Memory B cell (primary cell): ENCODE measurements at regions not wholly inside any gene's neighbourhood (a gene's known extent, or its start where the extent isn't known, plus 50 kb on each side); places are given as distances from the start of the nearest gene placed in this dataset.

Experiments
- ATAC-seq: fragments of 150-1000 bp; cut with Tn5 transposase; 2 replicates; pipeline ENCODE4 v1.10.0; 2021; ENCODE audit warnings: low read depth, mild to moderate bottlenecking, moderate library complexity
- DNase-seq, 2 donors: peaks; one replicate each; pipeline ENCODE4 v3.0.0; 2022; ENCODE audit warnings: low spot score in 2 of 2
- H3K27ac Mint-ChIP-seq: one replicate; pipeline ENCODE4 v1.8.0; 2022; ENCODE audit warnings: mild to moderate bottlenecking, moderate library complexity, mixed read lengths
- H3K27me3 Mint-ChIP-seq: one replicate; pipeline ENCODE4 v1.8.0; 2022; ENCODE audit warnings: mixed read lengths
- H3K36me3 Mint-ChIP-seq: one replicate; pipeline ENCODE4 v1.8.0; 2022; ENCODE audit warnings: mild to moderate bottlenecking, mixed read lengths
- H3K4me1 Mint-ChIP-seq: one replicate; pipeline ENCODE4 v1.8.0; 2022; ENCODE audit warnings: mixed read lengths
- H3K4me3 Mint-ChIP-seq: one replicate; pipeline ENCODE4 v1.8.0; 2022; ENCODE audit warnings: mild to moderate bottlenecking, moderate library complexity, mixed read lengths
- H3K9me3 Mint-ChIP-seq: one replicate; pipeline ENCODE4 v1.8.0; 2022; ENCODE audit warnings: mixed read lengths

DNA sequence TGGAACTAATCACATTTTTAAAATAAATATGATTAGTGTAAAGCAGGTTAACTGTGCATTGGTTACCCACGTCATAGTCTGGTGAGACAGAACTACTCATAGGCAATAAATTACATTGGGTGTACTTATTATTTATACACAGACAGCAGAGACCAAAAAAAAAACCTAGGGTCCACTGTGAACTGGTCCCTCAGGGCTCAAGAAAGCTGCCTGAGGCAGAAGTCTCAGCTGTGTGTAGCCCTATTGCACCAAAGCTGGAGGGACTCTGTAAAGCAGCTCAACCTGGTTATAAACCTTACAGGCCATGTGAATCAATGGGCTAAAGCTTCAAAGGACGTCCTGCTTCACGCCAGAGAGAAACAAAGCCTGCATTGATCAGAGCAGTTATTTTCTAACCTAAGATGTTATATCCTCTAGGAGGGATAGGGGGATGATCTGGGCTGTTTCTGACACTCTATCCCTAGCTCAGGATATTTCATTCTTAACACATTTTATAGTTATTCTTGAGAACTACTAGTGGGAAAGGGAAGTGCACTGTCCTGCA is 432.2 kb upstream of the ANO3 start:
- Mint-ChIP-seq H3K27me3 (no peaks in the 10 kb centered on the region), H3K9me3 (no peaks in the 10 kb centered on the region), H3K27ac (no peak overlapping the region), H3K36me3 (no peaks in the 10 kb centered on the region), H3K4me1 (no peaks in the 10 kb centered on the region), H3K4me3 (no peak overlapping the region)
- ATAC-seq, result no peak
- no peak for DNase-seq

DNA sequence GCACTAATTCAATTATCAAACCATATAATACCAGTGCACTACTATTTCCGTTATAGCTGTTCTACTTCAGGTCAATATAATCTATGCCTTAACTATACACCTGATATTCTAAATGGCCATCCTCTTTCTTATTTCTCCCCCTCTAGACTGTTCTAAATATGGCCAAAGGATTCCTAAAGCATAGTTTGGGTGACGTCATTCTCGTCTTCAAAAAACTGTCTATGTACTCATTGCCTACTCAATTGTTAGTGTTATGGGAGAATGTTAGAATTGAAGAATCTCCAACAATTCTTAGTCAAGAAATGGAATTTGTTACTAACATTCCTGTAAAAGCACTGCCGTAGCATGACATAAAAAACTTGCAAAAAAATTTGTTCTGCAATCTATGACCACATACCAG is 431.1 kb upstream of the ANO3 start:
- H3K4me3 Mint-ChIP-seq, result no peak overlapping the region
- no peaks in the 10 kb centered on the region for H3K27me3 Mint-ChIP-seq
- no peak for DNase-seq
- H3K9me3 Mint-ChIP-seq, result no peaks in the 10 kb centered on the region
- H3K4me1 Mint-ChIP-seq, result no peaks in the 10 kb centered on the region
- no peaks in the 10 kb centered on the region for H3K36me3 Mint-ChIP-seq
- H3K27ac Mint-ChIP-seq, result no peak overlapping the region
- no peak for ATAC-seq

GRCh38 chr11:25901415-25901814 is 430.5 kb upstream of the ANO3 start:
- no peaks in the 10 kb centered on the region for H3K36me3 Mint-ChIP-seq
- no peaks in the 10 kb centered on the region for H3K4me1 Mint-ChIP-seq
- DNase-seq (no peak), ATAC-seq (no peak)
- H3K27me3 Mint-ChIP-seq, result no peaks in the 10 kb centered on the region
- H3K4me3 Mint-ChIP-seq, result no peak overlapping the region
- H3K9me3 Mint-ChIP-seq, result no peaks in the 10 kb centered on the region
- H3K27ac Mint-ChIP-seq, result no peak overlapping the region

- DNase-seq, result no peak
Observed at GRCh38 chr11:25902476-25902875, 429.5 kb upstream of the ANO3 start.

DNA sequence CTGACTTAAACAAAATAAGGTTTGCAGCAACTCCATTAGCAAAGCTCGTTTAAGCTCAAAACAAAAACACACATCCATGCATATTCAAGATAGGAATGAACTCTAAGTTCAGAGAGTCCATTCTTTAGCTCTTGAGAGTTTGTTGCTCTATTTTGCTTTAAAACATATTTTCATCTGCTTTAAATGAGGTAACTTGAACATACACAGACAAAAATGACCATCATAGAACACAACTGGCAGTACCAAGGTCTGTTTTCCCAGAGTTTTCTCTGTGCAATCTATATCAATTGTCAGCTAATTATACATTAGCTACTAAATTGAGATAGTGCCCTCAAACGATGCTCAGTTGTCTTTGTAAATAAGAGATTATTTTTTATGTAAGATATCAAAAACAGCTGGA is 423.2 kb upstream of the ANO3 start:
- ATAC-seq (no peak), DNase-seq (no peak)
- H3K36me3 Mint-ChIP-seq, result no peaks in the 10 kb centered on the region
- H3K27ac Mint-ChIP-seq, result no peak overlapping the region
- peaks cover 2% of the 10 kb centered on the region for H3K9me3 Mint-ChIP-seq
- peaks cover 4% of the 10 kb centered on the region for H3K27me3 Mint-ChIP-seq
- no peak overlapping the region for H3K4me3 Mint-ChIP-seq
- H3K4me1 Mint-ChIP-seq, result no peaks in the 10 kb centered on the region

More at GRCh38 chr11:25902476-25902875, 429.5 kb upstream of the ANO3 start:
- ATAC-seq, result no peak
- Mint-ChIP-seq H3K9me3 (no peaks in the 10 kb centered on the region), H3K4me3 (no peak overlapping the region), H3K27me3 (peaks cover 4% of the 10 kb centered on the region), H3K4me1 (no peaks in the 10 kb centered on the region), H3K27ac (no peak overlapping the region), H3K36me3 (no peaks in the 10 kb centered on the region)

DNA sequence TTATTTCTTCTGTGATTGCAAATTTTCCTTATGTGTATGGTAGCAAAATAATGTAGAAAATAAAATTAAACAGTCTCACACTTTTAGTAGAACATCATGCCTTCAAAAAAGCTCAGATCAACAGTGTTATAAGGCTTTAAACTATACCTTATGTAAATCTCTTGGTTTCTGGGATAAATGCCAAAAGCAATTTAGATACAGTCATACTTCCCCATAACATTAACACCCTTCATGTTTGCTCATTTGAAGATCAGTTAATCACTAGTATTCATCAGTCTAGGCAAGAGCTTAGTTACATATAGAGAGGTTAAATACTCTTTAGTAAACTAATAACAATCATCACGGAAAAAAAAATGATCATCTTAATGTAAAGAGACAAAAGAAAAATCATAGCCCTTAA is 421.8 kb upstream of the ANO3 start:
- H3K36me3 Mint-ChIP-seq, result no peaks in the 10 kb centered on the region
- DNase-seq (no peak), ATAC-seq (no peak)
- no peak overlapping the region for H3K27ac Mint-ChIP-seq
- no peak overlapping the region for H3K4me3 Mint-ChIP-seq
- no peaks in the 10 kb centered on the region for H3K4me1 Mint-ChIP-seq
- peaks cover 4% of the 10 kb centered on the region for H3K27me3 Mint-ChIP-seq
- peaks cover 2% of the 10 kb centered on the region for H3K9me3 Mint-ChIP-seq

DNA sequence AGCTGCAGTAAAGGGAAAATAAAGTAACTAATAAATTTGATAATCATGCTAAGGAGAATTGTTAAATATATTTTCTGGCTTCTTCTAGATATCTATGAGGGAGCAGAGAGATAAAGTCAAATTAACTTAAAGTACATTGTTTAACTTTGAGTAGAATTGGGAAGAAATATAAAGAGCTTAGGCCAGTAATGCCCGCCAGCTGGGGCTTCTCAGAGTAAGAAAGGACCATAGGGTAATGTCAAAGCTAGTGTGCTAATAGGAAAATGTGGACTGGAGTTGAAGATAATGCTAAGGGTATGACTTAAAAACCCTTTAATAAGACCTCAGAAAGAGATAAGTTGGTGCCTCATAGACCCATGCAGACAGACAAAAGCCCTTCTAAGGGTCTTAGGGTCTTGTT is 411.6 kb upstream of the ANO3 start:
- H3K27ac Mint-ChIP-seq, result no peak overlapping the region
- H3K36me3 Mint-ChIP-seq, result no peaks in the 10 kb centered on the region
- no peaks in the 10 kb centered on the region for H3K4me1 Mint-ChIP-seq
- DNase-seq (no peak), ATAC-seq (no peak)
- H3K4me3 Mint-ChIP-seq, result no peak overlapping the region
- H3K9me3 Mint-ChIP-seq, result peaks cover 3% of the 10 kb centered on the region
- H3K27me3 Mint-ChIP-seq, result no peaks in the 10 kb centered on the region

- Mint-ChIP-seq H3K36me3 (no peaks in the 10 kb centered on the region), H3K9me3 (peaks cover 3% of the 10 kb centered on the region), H3K27me3 (no peaks in the 10 kb centered on the region), H3K27ac (no peak overlapping the region), H3K4me1 (no peaks in the 10 kb centered on the region), H3K4me3 (no peak overlapping the region)
- ATAC-seq, result no peak
- DNase-seq, result no peak
Observed at GRCh38 chr11:25924586-25924985, 407.3 kb upstream of the ANO3 start.

GRCh38 chr11:25925359-25925758 is 406.6 kb upstream of the ANO3 start:
- no peaks in the 10 kb centered on the region for H3K36me3 Mint-ChIP-seq

DNA sequence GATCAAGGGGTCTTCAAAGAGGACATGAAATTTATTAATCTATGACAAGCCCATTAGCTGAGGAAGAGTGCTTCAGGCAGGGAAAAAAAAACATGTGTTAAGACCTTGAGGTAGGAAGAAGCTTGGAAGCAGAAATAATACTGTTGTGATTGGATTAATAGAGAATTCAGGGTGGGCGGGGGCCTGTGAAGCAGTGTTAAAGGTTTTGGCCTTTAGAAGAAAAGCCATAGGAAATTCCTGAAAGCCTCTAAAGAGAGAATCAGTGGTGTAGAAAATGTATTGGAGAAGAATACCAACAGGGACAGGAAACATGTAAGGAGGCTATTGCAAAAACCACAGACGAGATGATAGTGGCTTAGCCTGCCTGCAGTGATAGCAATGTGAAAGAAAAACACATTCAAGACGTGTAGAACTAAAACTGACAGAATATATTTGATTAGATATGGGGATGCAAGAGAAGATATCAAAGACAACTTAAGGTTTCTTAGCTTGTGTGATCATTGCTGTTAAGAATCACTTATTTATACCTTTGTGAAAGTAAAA is 404.4 kb upstream of the ANO3 start:
- Mint-ChIP-seq H3K36me3 (no peaks in the 10 kb centered on the region), H3K4me3 (no peak overlapping the region)
- no peak for ATAC-seq

More at GRCh38 chr11:25925359-25925758, 406.6 kb upstream of the ANO3 start:
- H3K4me1 Mint-ChIP-seq, result no peaks in the 10 kb centered on the region
- no peaks in the 10 kb centered on the region for H3K27me3 Mint-ChIP-seq
- H3K4me3 Mint-ChIP-seq, result no peak overlapping the region
- DNase-seq (no peak), ATAC-seq (no peak)
- no peak overlapping the region for H3K27ac Mint-ChIP-seq
- peaks cover 3% of the 10 kb centered on the region for H3K9me3 Mint-ChIP-seq

DNA sequence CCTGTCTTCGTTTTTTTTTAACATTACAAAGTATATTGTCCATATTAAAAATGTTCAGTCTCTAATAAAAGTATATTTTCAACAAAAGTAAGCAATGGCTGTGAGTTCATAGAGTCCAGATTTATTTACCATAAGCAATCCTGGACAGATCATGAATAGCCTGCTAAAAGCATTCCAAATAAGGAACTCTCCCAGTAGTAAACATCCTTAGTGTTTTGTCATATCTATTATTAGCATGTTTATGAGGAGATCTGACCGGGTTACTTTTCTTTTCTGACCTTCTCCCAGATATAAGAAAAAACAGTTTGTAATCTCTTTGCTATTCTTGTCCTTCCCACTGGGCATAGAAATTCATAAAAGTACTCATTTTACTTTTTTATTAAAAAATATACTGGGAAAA is 403.9 kb upstream of the ANO3 start:
- Mint-ChIP-seq H3K9me3 (no peaks in the 10 kb centered on the region), H3K4me1 (no peaks in the 10 kb centered on the region), H3K27ac (no peak overlapping the region), H3K27me3 (no peaks in the 10 kb centered on the region), H3K4me3 (no peak overlapping the region), H3K36me3 (no peaks in the 10 kb centered on the region)
- no peak for DNase-seq
- no peak for ATAC-seq

More for the DNA sequence above, 404.4 kb upstream of the ANO3 start:
- Mint-ChIP-seq H3K4me1 (no peaks in the 10 kb centered on the region), H3K27me3 (no peaks in the 10 kb centered on the region), H3K27ac (no peak overlapping the region), H3K9me3 (peaks cover 1% of the 10 kb centered on the region)
- DNase-seq, result no peak

DNA sequence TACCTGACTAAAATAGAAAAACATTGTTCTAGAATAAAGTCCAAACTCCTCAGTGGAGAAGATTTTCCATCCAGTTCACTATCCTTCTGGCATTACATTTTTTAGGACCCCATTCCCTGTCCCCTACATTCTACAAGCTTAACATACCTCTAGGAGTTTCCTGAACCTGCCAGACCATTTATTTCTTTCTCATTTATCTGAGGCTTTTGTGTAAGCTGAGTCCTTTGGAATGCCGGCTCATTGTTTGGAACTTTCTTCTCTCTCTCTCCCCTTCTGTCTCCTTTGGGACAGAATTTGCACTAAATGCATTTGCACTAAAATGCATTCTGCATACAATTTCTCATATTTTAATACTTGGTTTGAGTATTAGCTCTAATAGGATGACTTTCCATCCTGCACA is 393.0 kb upstream of the ANO3 start:
- H3K4me1 Mint-ChIP-seq, result no peaks in the 10 kb centered on the region
- H3K4me3 Mint-ChIP-seq, result no peak overlapping the region
- H3K9me3 Mint-ChIP-seq, result no peaks in the 10 kb centered on the region
- H3K36me3 Mint-ChIP-seq, result no peaks in the 10 kb centered on the region
- DNase-seq, result no peak
- no peak overlapping the region for H3K27ac Mint-ChIP-seq
- no peak for ATAC-seq
- H3K27me3 Mint-ChIP-seq, result no peaks in the 10 kb centered on the region

- Mint-ChIP-seq H3K27me3 (no peaks in the 10 kb centered on the region), H3K9me3 (no peaks in the 10 kb centered on the region), H3K4me3 (no peak overlapping the region), H3K27ac (no peak overlapping the region), H3K4me1 (no peaks in the 10 kb centered on the region), H3K36me3 (no peaks in the 10 kb centered on the region)
- no peak for DNase-seq
- no peak for ATAC-seq
Observed at GRCh38 chr11:25939691-25940090, 392.2 kb upstream of the ANO3 start.

DNA sequence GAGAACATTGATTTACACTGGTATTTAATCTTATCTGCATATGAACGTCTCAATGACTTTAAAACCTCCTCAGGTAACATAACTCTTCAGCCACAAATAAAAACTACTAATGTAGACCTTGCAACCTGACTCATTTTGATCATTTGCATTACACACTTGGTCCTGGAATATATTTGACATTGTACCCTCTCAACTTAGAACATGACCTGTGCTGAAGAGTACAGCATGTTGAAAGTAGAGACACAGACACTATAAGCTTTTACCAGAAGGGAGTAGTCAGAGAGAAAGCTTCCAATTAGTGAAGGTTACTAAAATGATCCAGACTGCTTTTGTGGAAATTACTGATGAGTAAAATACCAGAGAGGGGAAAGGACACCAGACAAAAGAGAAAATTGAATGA is 390.6 kb upstream of the ANO3 start:
- Mint-ChIP-seq H3K27ac (no peak overlapping the region), H3K9me3 (no peaks in the 10 kb centered on the region), H3K4me3 (no peak overlapping the region), H3K27me3 (no peaks in the 10 kb centered on the region), H3K36me3 (no peaks in the 10 kb centered on the region), H3K4me1 (no peaks in the 10 kb centered on the region)
- DNase-seq, result no peak
- no peak for ATAC-seq

DNA sequence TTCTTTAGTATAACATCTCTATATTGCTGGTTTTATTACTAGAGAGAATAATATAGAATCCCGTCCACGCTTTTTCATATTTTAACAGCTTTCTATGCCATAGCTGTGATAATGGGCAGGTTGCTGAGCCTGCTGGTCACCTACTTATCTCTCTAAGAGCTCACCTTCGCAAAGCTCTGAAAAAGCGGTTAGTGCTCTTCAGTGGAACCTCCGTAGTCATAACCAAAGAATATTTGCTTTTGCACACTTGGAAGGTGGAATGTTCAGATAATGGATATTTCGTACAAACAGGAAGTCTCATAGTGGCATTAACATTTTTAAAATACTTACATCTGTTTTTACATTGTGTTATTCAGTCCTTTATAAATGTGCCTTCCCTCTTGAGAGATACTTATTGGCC is 388.9 kb upstream of the ANO3 start:
- DNase-seq, result no peak
- H3K27me3 Mint-ChIP-seq, result no peaks in the 10 kb centered on the region
- no peak for ATAC-seq
- H3K9me3 Mint-ChIP-seq, result no peaks in the 10 kb centered on the region
- H3K36me3 Mint-ChIP-seq, result no peaks in the 10 kb centered on the region
- no peak overlapping the region for H3K27ac Mint-ChIP-seq
- no peaks in the 10 kb centered on the region for H3K4me1 Mint-ChIP-seq
- no peak overlapping the region for H3K4me3 Mint-ChIP-seq
